ENCODE measurements at regions not wholly inside any gene's neighbourhood (a gene's known extent, or its start where the extent isn't known, plus 50 kb on each side); places are given as distances from the start of the nearest gene placed in this dataset.
"Not testable (repeated sequence)": the region's sequence is repeated elsewhere in the genome, so short reads cannot be mapped to it uniquely, and the experiment has no call there.

DNA sequence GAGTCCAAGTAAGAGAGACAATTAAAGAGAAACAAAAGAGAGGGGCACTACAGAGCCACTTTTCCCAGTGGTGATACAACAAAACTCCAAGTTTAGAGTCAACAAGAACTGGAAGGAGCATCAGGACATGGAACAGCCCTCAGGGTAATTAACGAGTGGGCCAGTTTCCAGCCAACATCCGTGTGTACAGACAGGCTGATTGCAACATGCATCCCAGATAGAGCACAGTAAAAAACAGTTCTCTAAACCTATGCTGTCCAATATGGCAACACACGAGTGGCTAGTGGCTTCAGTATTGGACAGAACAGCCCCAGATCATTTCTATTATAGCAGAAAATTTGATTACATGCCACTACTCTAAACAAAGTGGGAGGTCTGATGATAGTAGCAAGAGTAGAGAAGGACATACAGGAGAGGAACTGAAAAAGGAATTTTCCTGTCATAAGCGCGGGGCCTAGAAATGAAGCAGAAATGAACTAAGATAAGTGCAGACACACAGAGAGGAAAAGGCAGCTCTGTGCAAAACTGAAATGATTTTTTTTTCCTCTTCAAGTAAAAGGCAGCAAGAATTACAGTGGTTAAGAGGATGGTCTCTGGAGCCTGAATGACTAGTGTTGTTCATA is 175.6 kb upstream of the CCNG1 start:
- Histone ChIP-seq H3K9me3 (no peaks in the 10 kb centered on the region), H3K36me3 (no peaks in the 10 kb centered on the region), H3K27ac (no peak overlapping the region), H3K4me3 (no peak overlapping the region), H3K27me3 (no peaks in the 10 kb centered on the region), H3K4me1 (ENCODE audit: insufficient read depth) (no peaks in the 10 kb centered on the region)
- 66 to 73% (median 67%) methylated on average over 5 of the region's 5 CpGs for WGBS, 3 donors
- intact Hi-C loops (cut with DNase I), result no loop called here
- no peak for DNase-seq
- TF ChIP-seq EP300 (IDR thresholded peaks at IDR 0.05), result no peak

- 94 to 95% (median 94%) methylated on average over 5 of the region's 5 CpGs for WGBS, 3 donors
- H3K9me3 ChIP-seq; H3K27me3 ChIP-seq; DNase-seq; H3K4me3 ChIP-seq; H3K4me1 ChIP-seq (ENCODE audit: insufficient read depth); H3K27ac ChIP-seq; intact Hi-C loops (cut with DNase I); H3K36me3 ChIP-seq: not testable (repeated sequence)
Observed at GRCh38 chr5:163266249-163266648, 171.1 kb upstream of the CCNG1 start.

- Histone ChIP-seq H3K36me3 (no peaks in the 10 kb centered on the region), H3K9me3 (no peaks in the 10 kb centered on the region), H3K27ac (no peak overlapping the region), H3K4me3 (no peak overlapping the region), H3K4me1 (ENCODE audit: insufficient read depth) (no peaks in the 10 kb centered on the region), H3K27me3 (no peaks in the 10 kb centered on the region)
- no peak for TF ChIP-seq EP300 (IDR thresholded peaks at IDR 0.05)
- no peak for TF ChIP-seq POLR2A (IDR thresholded peaks at IDR 0.05)
- TF ChIP-seq CTCF (IDR thresholded peaks at IDR 0.05), result no peak
- DNase-seq, result no peak
- intact Hi-C loops (cut with DNase I), result no loop called here
Observed at GRCh38 chr5:163269624-163270023, 167.8 kb upstream of the CCNG1 start.

- no peaks in the 10 kb centered on the region for H3K27me3 ChIP-seq
- H3K27ac ChIP-seq, result no peak overlapping the region
- no peaks in the 10 kb centered on the region for H3K36me3 ChIP-seq
- H3K9me3 ChIP-seq, result no peaks in the 10 kb centered on the region
- 85 to 88% (median 85%) methylated on average over 5 of the region's 5 CpGs for WGBS, 3 donors
- intact Hi-C loops (cut with DNase I), result no loop called here
- DNase-seq, result no peak
- TF ChIP-seq CTCF (IDR thresholded peaks at IDR 0.05) (no peak), EP300 (IDR thresholded peaks at IDR 0.05) (no peak), POLR2A (IDR thresholded peaks at IDR 0.05) (no peak)
- H3K4me1 ChIP-seq (ENCODE audit: insufficient read depth), result no peaks in the 10 kb centered on the region
- H3K4me3 ChIP-seq, result no peak overlapping the region
Observed at GRCh38 chr5:163276466-163276865, 160.9 kb upstream of the CCNG1 start.

DNA sequence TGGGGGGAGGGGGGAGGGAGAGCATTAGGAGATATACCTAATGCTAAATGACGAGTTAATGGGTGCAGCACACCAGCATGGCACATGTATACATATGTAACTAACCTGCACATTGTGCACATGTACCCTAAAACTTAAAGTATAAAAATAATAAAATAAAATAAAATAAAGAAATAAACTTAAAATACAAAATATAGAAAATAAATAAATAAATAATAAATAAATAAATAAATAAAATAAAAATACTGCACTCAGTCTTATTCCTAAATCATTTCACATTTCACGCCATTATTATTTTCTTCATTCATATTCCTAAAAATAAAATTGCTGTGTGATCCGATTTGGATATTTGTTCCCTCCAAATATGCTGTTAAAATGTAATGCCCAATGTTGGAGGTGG is 156.5 kb upstream of the CCNG1 start:
- H3K9me3 ChIP-seq; H3K36me3 ChIP-seq; DNase-seq; H3K4me1 ChIP-seq (ENCODE audit: insufficient read depth); H3K27me3 ChIP-seq; intact Hi-C loops (cut with DNase I); H3K27ac ChIP-seq; H3K4me3 ChIP-seq: not testable (repeated sequence)
- WGBS, 3 donors, result 45 to 58% (median 49%) methylated on average over 3 of the region's 3 CpGs

- H3K27ac ChIP-seq, result no peak overlapping the region
- TF ChIP-seq CTCF (IDR thresholded peaks at IDR 0.05) (no peak), EP300 (IDR thresholded peaks at IDR 0.05) (no peak), POLR2A (IDR thresholded peaks at IDR 0.05) (no peak)
- H3K9me3 ChIP-seq, result no peaks in the 10 kb centered on the region
- H3K4me3 ChIP-seq, result no peak overlapping the region
- no peaks in the 10 kb centered on the region for H3K4me1 ChIP-seq (ENCODE audit: insufficient read depth)
- no peak for DNase-seq
- no peaks in the 10 kb centered on the region for H3K36me3 ChIP-seq
- WGBS, 3 donors, result 99 to 100% (median 100%) methylated on average over 1 of the region's 1 CpG
- H3K27me3 ChIP-seq, result no peaks in the 10 kb centered on the region
- intact Hi-C loops (cut with DNase I), result no loop called here
Observed at GRCh38 chr5:163281512-163281911, 155.9 kb upstream of the CCNG1 start.

All from ovary (tissue), 7 donors.